K562 (cell line): ENCODE measurements at regions not wholly inside any gene's neighbourhood (a gene's known extent, or its start where the extent isn't known, plus 50 kb on each side); places are given as distances from the start of the nearest gene placed in this dataset.

ENCODE experiments used
- ATAC-seq: fragments of 200-7000 bp; cut with Tn5 transposase; 3 replicates; pipeline ENCODE4 v1.9.1; 2020; ENCODE audit warnings: moderate library complexity
- BruUV-seq: library from RNA; stranded (reverse); fragments of 400-500 nt; replicated peaks from 2 replicates; lab custom pipeline; 2021; lab: Mats Ljungman, UMichigan
- CTCF ChIA-PET: fragments of 300-600 bp; formaldehyde crosslinking; extraction: SDS; loops from one replicate; lab custom pipeline; 2021; ENCODE audit warnings: low intra/inter-chr PET ratio; lab: Yijun Ruan, JAX
- POLR2A ChIA-PET: fragments of 300-600, 350-650 bp; sonication (Branson Sonifier 250); formaldehyde crosslinking; extraction: SDS; loops from one replicate; lab custom pipeline; 2021; ENCODE audit warnings: antibody characterized with exemption, inconsistent platforms; lab: Yijun Ruan, JAX
- DNase-seq, 4 experiments: peaks; one replicate each; pipeline versions ENCODE4 v3.0.0 to v3.0.0-alpha.2; 2011 to 2018; ENCODE audit warnings: low spot score in 3 of 4, mixed read lengths in 3 of 4; ENCODE audit errors: extremely low read depth in 1 of 4
- FAIRE-seq: peaks from 2 replicates; lab custom pipeline; 2011; peaks lifted over from hg19 to GRCh38; lab: Jason Lieb, UNC
- H2AFZ ChIP-seq: 2 replicates; pipeline ENCODE4 v1.6.0; 2011; ENCODE audit warnings: low read depth, low read length, control low read depth, inconsistent platforms
- H3K27ac ChIP-seq: fragments of 200-600 bp; 3 replicates; pipeline ENCODE4 v1.8.0; 2011; ENCODE audit warnings: low read depth, mild to moderate bottlenecking, control low read depth, inconsistent platforms, low read length, moderate library complexity, mixed read lengths; ENCODE audit errors: extremely low read depth
- H3K27me3 ChIP-seq, 2 experiments: fragments of 300-600 bp in 1 of 2; 2 replicates in 1 of 2; 3 replicates in 1 of 2; pipeline versions ENCODE4 v1.6.0 to v1.8.0; 2011; ENCODE audit warnings: inconsistent platforms in 2 of 2, low read length in 2 of 2, mild to moderate bottlenecking in 1 of 2, mixed read lengths in 1 of 2, moderate library complexity in 1 of 2; ENCODE audit not compliant: control insufficient read depth in 2 of 2, insufficient read depth in 2 of 2
- H3K36me3 ChIP-seq: fragments of 300-600 bp; 3 replicates; pipeline ENCODE4 v1.8.0; 2011; ENCODE audit warnings: mild to moderate bottlenecking, low read length, inconsistent platforms; ENCODE audit not compliant: control insufficient read depth, insufficient read depth
- H3K4me1 ChIP-seq, 2 experiments: fragments of 200-600 bp in 1 of 2; replicated peaks in 1 of 2; 2 replicates in 1 of 2; 3 replicates in 1 of 2; pipeline versions ENCODE4 v1.5.1 to v1.8.0; 2011; ENCODE audit warnings: inconsistent platforms in 2 of 2, low read length in 2 of 2, mild to moderate bottlenecking in 1 of 2, mixed read lengths in 1 of 2, moderate library complexity in 1 of 2; ENCODE audit not compliant: control insufficient read depth in 2 of 2, insufficient read depth in 2 of 2
- H3K4me2 ChIP-seq: 2 replicates; pipeline ENCODE4 v1.6.1; 2011; ENCODE audit warnings: low read length, control low read depth, inconsistent platforms, mixed read lengths; ENCODE audit not compliant: insufficient read depth
- H3K4me3 ChIP-seq: fragments of 200-600 bp; sonication (generic), shearing (Covaris generic); 2 replicates; pipeline ENCODE4 v1.5.1; 2016; ENCODE audit warnings: control low read depth, inconsistent platforms
- H3K79me2 ChIP-seq: fragments of 200-600 bp; 3 replicates; pipeline ENCODE4 v1.8.0; 2011; ENCODE audit warnings: low read length, inconsistent platforms; ENCODE audit not compliant: control insufficient read depth, insufficient read depth
- H3K9ac ChIP-seq, 2 experiments: 2 replicates each; pipeline versions ENCODE4 v1.6.0 to v1.6.1; 2011; ENCODE audit warnings: low read depth in 2 of 2, low read length in 2 of 2, control low read depth in 1 of 2, inconsistent platforms in 1 of 2, mild to moderate bottlenecking in 1 of 2, mixed read lengths in 1 of 2; ENCODE audit not compliant: insufficient read depth in 1 of 2
- H3K9me1 ChIP-seq: one replicate; pipeline ENCODE4 v1.6.0; 2011; ENCODE audit warnings: inconsistent platforms, mild to moderate bottlenecking, low read length, moderate library complexity; ENCODE audit not compliant: control insufficient read depth, insufficient read depth
- H3K9me3 ChIP-seq: replicated peaks from 2 replicates; pipeline ENCODE4 v1.5.1; 2011; ENCODE audit warnings: low read depth, low read length, inconsistent platforms; ENCODE audit not compliant: control insufficient read depth, insufficient read depth
- H4K20me1 ChIP-seq: replicated peaks from 2 replicates; pipeline ENCODE4 v1.6.1; 2011; ENCODE audit warnings: low read length, inconsistent platforms, mixed read lengths; ENCODE audit not compliant: control insufficient read depth, insufficient read depth
- FOXP1 ChIP-seq: sonication (generic); formaldehyde crosslinking; IDR thresholded peaks from 2 replicates; pipeline ENCODE4 v1.8.0; 2022; ENCODE audit warnings: mild to moderate bottlenecking, missing genetic modification reagents
- KLF1 ChIP-seq: fragments of 450-650 bp; IDR thresholded peaks from 2 replicates; pipeline ENCODE4 v1.6.1; 2016; ENCODE audit warnings: missing genetic modification characterization, missing compliant biosample characterization
- NCOA2 ChIP-seq, 2 experiments: fragments of 450-650 bp; IDR thresholded peaks; 2 replicates each; pipeline ENCODE4 v1.6.1; 2018; ENCODE audit warnings: mild to moderate bottlenecking in 2 of 2, moderate library complexity in 1 of 2; ENCODE audit not compliant: partially characterized antibody in 2 of 2
- POLR2AphosphoS5 ChIP-seq: IDR thresholded peaks from 2 replicates; pipeline ENCODE4 v1.6.1; 2011; ENCODE audit warnings: mild to moderate bottlenecking, low read depth, low read length, moderate library complexity; ENCODE audit not compliant: control insufficient read depth, insufficient read depth
- SOX6 ChIP-seq: fragments of 450-650 bp; IDR thresholded peaks from 2 replicates; pipeline ENCODE4 v1.6.1; 2014; ENCODE audit warnings: mild to moderate bottlenecking
- SRF ChIP-seq, 2 experiments: fragments of 250-450, 450-650 bp in 1 of 2; sonication (Bioruptor Pico) in 1 of 2; sonication (generic) in 1 of 2; formaldehyde crosslinking; IDR thresholded peaks; 2 replicates each; pipeline versions ENCODE4 v1.5.0 to v1.5.1; 2020 to 2022; ENCODE audit warnings: mild to moderate bottlenecking in 1 of 2, missing genetic modification reagents in 1 of 2
- SUPT5H ChIP-seq: fragments of 450-650 bp; IDR thresholded peaks from 2 replicates; pipeline ENCODE4 v1.6.1; 2016
- ZNF384 ChIP-seq: IDR thresholded peaks from 2 replicates; pipeline ENCODE4 v1.6.1; 2012; ENCODE audit warnings: low read depth, low read length, improper control_type of control experiment
- ZNF408 ChIP-seq: fragments of 250-450 bp; sonication (Bioruptor Pico); IDR thresholded peaks from 2 replicates; pipeline ENCODE4 v1.4.0; 2020; ENCODE audit warnings: low read depth, mild to moderate bottlenecking, moderate library complexity
- WGBS: fragments of 100-300 bp; shearing (Covaris generic); methylation state at CpG from one replicate; pipeline ENCODE4 v1.1.6; 2016; ENCODE audit warnings: low coverage, mixed read lengths; ENCODE audit not compliant: insufficient coverage; ENCODE audit errors: missing lambda C conversion rate; 5-methylcytosine and 5-hydroxymethylcytosine counted together
- in situ Hi-C: fragments of 300-500 bp; cut with MboI; formaldehyde crosslinking; loops from 4 replicates; pipeline ENCODE4 v1.15.0; 2018; ENCODE audit warnings: inconsistent platforms, mixed read lengths
- intact Hi-C: fragments of 100-400 bp; cut with micrococcal nuclease; formaldehyde crosslinking; loops from 2 replicates; pipeline ENCODE4 v1.14.2; 2022
- TF ChIP-seq, protein P1 (sequence below): fragments of 450-650 bp; IDR thresholded peaks from 2 replicates; pipeline ENCODE4 v1.6.1; 2016; ENCODE audit warnings: antibody characterized with exemption
- TF ChIP-seq, protein P2 (sequence below), 2 experiments: fragments of 450-650 bp in 1 of 2; sonication (generic) in 1 of 2; formaldehyde crosslinking in 1 of 2; IDR thresholded peaks in 1 of 2; conservative IDR thresholded peaks in 1 of 2; 2 replicates each; pipeline versions ENCODE4 v1.6.1 to v1.8.1; 2016 to 2023; ENCODE audit warnings: mild to moderate bottlenecking in 2 of 2, moderate library complexity in 2 of 2, inconsistent platforms in 1 of 2, missing genetic modification reagents in 1 of 2
- TF ChIP-seq, protein P3 (sequence below): fragments of 250-450 bp; sonication (Bioruptor Pico); IDR thresholded peaks from 2 replicates; pipeline ENCODE4 v1.6.1; 2021; ENCODE audit warnings: mild to moderate bottlenecking
- TF ChIP-seq, protein P4 (sequence below), 2 experiments: fragments of 450-650 bp; IDR thresholded peaks; 2 replicates each; pipeline ENCODE4 v1.6.1; 2016
- TF ChIP-seq, protein P5 (sequence below), 3 experiments: fragments of 200-800 bp in 1 of 3; fragments of 250-450 bp in 1 of 3; fragments of 450-650 bp in 1 of 3; sonication (Bioruptor Pico) in 1 of 3; sonication (Bioruptor generic) in 1 of 3; formaldehyde crosslinking in 1 of 3; IDR thresholded peaks; 2 replicates each; pipeline versions ENCODE4 v1.6.1 to v1.8.0; 2016 to 2022; ENCODE audit warnings: mild to moderate bottlenecking in 2 of 3, missing genetic modification characterization in 2 of 3, missing compliant biosample characterization in 1 of 3, moderate library complexity in 1 of 3

DNA sequence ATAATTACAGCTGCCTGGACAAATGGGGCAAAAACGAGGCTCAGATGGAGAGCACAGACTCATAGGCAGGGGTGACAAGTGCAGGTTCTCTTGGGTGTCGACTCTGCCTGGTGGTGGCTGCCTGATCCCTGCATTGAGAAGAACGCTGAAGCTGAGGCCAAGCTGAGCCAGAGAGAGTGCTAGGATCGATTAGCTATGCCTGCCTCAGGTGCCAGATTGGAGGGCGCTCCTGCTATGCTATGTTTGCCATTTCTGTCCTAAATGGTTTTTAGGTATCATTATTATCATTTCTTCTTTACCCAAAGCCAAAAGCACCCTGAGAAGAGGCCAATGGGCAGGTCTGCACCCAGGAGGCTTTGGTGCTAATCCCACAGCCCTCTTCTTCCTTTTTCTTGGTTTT, 53.9 kb upstream of the SLC6A11 start:
- peaks cover 2 to 26% of the 10 kb centered on the region in 2 experiments; a peak in 3 of 5 replicates for H3K27me3 ChIP-seq
- TF ChIP-seq, protein P1, sequence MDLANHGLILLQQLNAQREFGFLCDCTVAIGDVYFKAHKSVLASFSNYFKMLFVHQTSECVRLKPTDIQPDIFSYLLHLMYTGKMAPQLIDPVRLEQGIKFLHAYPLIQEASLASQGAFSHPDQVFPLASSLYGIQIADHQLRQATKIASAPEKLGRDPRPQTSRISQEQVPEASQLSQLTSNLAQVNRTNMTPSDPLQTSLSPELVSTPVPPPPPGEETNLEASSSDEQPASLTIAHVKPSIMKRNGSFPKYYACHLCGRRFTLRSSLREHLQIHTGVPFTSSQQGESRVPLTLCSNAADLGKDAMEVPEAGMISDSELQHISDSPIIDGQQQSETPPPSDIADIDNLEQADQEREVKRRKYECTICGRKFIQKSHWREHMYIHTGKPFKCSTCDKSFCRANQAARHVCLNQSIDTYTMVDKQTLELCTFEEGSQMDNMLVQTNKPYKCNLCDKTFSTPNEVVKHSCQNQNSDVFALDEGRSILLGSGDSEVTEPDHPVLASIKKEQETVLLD: no peak
- TF ChIP-seq, protein P2, sequence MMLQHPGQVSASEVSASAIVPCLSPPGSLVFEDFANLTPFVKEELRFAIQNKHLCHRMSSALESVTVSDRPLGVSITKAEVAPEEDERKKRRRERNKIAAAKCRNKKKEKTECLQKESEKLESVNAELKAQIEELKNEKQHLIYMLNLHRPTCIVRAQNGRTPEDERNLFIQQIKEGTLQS (IDR thresholded peaks at IDR 0.05): no peak
- TF ChIP-seq, protein P2 (CRISPR knock-in tag; conservative IDR thresholded peaks at IDR 0.05): no peak
- TF ChIP-seq SRF (CRISPR knock-in tag; IDR thresholded peaks at IDR 0.05) (no peak), SOX6 (no peak), ZNF384 (no peak), FOXP1 (CRISPR knock-in tag) (no peak), ZNF408 (CRISPR knock-in tag) (no peak), SUPT5H (no peak), KLF1 (tag) (no peak), NCOA2 (IDR thresholded peaks at IDR 0.05; ENCODE audit: partially characterized antibody in 2 of 2) (no peak), POLR2AphosphoS5 (no peak)
- TF ChIP-seq, protein P3, sequence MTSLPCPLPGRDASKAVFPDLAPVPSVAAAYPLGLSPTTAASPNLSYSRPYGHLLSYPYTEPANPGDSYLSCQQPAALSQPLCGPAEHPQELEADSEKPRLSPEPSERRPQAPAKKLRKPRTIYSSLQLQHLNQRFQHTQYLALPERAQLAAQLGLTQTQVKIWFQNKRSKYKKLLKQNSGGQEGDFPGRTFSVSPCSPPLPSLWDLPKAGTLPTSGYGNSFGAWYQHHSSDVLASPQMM: no peak
- TF ChIP-seq, protein P4, sequence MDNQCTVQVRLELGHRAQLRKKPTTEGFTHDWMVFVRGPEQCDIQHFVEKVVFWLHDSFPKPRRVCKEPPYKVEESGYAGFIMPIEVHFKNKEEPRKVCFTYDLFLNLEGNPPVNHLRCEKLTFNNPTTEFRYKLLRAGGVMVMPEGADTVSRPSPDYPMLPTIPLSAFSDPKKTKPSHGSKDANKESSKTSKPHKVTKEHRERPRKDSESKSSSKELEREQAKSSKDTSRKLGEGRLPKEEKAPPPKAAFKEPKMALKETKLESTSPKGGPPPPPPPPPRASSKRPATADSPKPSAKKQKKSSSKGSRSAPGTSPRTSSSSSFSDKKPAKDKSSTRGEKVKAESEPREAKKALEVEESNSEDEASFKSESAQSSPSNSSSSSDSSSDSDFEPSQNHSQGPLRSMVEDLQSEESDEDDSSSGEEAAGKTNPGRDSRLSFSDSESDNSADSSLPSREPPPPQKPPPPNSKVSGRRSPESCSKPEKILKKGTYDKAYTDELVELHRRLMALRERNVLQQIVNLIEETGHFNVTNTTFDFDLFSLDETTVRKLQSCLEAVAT (IDR thresholded peaks at IDR 0.05): peak in 1 of 2 experiments; percentile 93; a peak in 2 of 4 replicates
- TF ChIP-seq, protein P5, sequence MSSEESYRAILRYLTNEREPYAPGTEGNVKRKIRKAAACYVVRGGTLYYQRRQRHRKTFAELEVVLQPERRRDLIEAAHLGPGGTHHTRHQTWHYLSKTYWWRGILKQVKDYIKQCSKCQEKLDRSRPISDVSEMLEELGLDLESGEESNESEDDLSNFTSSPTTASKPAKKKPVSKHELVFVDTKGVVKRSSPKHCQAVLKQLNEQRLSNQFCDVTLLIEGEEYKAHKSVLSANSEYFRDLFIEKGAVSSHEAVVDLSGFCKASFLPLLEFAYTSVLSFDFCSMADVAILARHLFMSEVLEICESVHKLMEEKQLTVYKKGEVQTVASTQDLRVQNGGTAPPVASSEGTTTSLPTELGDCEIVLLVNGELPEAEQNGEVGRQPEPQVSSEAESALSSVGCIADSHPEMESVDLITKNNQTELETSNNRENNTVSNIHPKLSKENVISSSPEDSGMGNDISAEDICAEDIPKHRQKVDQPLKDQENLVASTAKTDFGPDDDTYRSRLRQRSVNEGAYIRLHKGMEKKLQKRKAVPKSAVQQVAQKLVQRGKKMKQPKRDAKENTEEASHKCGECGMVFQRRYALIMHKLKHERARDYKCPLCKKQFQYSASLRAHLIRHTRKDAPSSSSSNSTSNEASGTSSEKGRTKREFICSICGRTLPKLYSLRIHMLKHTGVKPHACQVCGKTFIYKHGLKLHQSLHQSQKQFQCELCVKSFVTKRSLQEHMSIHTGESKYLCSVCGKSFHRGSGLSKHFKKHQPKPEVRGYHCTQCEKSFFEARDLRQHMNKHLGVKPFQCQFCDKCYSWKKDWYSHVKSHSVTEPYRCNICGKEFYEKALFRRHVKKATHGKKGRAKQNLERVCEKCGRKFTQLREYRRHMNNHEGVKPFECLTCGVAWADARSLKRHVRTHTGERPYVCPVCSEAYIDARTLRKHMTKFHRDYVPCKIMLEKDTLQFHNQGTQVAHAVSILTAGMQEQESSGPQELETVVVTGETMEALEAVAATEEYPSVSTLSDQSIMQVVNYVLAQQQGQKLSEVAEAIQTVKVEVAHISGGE (CRISPR knock-in tag; IDR thresholded peaks at IDR 0.05): no peak

More for the DNA sequence above, 53.9 kb upstream of the SLC6A11 start:
- POLR2A ChIA-PET: interaction anchor here (0.6 kb wide), 1 partner anchor 1765 kb away, joined by 4 read pairs; no protein-coding TSS in a partner anchor
- intact Hi-C loops (no loop called here), in situ Hi-C loops (loop anchor here (25.0 kb wide), 1 partner anchor 900 kb away; no protein-coding TSS in a partner anchor)
- Histone ChIP-seq H3K4me1 (peaks cover 0 to 7% of the 10 kb centered on the region in 2 experiments; a peak in 1 of 5 replicates), H3K79me2 (no peaks in the 10 kb centered on the region), H4K20me1 (peaks cover 5% of the 10 kb centered on the region; the same call in 1 of the 2 replicates), H3K4me2 (no peak overlapping the region), H3K9me1 (no peaks in the 10 kb centered on the region), H3K4me3 (no peak overlapping the region), H3K9me3 (no peaks in the 10 kb centered on the region), H3K36me3 (no peaks in the 10 kb centered on the region), H3K9ac (no peak overlapping the region), H3K27ac (no peak overlapping the region), H2AFZ (no peak overlapping the region)
- DNase-seq: no peak
- CTCF ChIA-PET: no interaction called here
- no TSS peak for BruUV-seq
- no peak for ATAC-seq
- 1% methylated on average over 5 of the region's 5 CpGs for WGBS
- FAIRE-seq: no peak
